C4-2B (cell line): ENCODE measurements at regions not wholly inside any gene's neighbourhood (a gene's known extent, or its start where the extent isn't known, plus 50 kb on each side); places are given as distances from the start of the nearest gene placed in this dataset.

ENCODE experiments used
- H3K27ac ChIP-seq: fragments of 450-650 bp; 2 replicates; pipeline ENCODE4 v1.5.1; 2017
- CTCF ChIP-seq: fragments of 450-650 bp; conservative IDR thresholded peaks from 2 replicates; pipeline ENCODE4 v1.5.1; 2017; ENCODE audit warnings: mild to moderate bottlenecking
- ZFX ChIP-seq: fragments of 450-650 bp; IDR thresholded peaks from 2 replicates; pipeline ENCODE4 v1.6.1; 2017

- H3K27ac ChIP-seq, result no peak overlapping the region
- TF ChIP-seq CTCF, result no peak
- no peak for TF ChIP-seq ZFX
These were observed 265.7 kb upstream of the SRRM4 start for GRCh38 chr12:118715647-118716046.

GRCh38 chr12:118727196-118727978 is 254.0 kb upstream of the SRRM4 start:
- no peak for TF ChIP-seq ZFX
- TF ChIP-seq CTCF, result no peak
- H3K27ac ChIP-seq, result no peak overlapping the region

- no peak overlapping the region for H3K27ac ChIP-seq
- TF ChIP-seq ZFX, result no peak
- no peak for TF ChIP-seq CTCF
These were observed 253.4 kb upstream of the SRRM4 start for GRCh38 chr12:118727979-118728366.

- TF ChIP-seq CTCF (no peak), ZFX (no peak)
- H3K27ac ChIP-seq, result no peak overlapping the region
These were observed 247.1 kb upstream of the SRRM4 start for GRCh38 chr12:118734266-118734665.

GRCh38 chr12:118737985-118738540 is 243.3 kb upstream of the SRRM4 start:
- no peak for TF ChIP-seq ZFX
- TF ChIP-seq CTCF, result no peak
- H3K27ac ChIP-seq, result no peak overlapping the region

GRCh38 chr12:118741194-118741593 is 240.1 kb upstream of the SRRM4 start:
- TF ChIP-seq ZFX, result no peak
- no peak for TF ChIP-seq CTCF
- no peak overlapping the region for H3K27ac ChIP-seq

GRCh38 chr12:118742431-118742830 is 238.9 kb upstream of the SRRM4 start:
- TF ChIP-seq CTCF (no peak), ZFX (no peak)
- no peak overlapping the region for H3K27ac ChIP-seq
